ENCODE measurements at regions not wholly inside any gene's neighbourhood (a gene's known extent, or its start where the extent isn't known, plus 50 kb on each side); places are given as distances from the start of the nearest gene placed in this dataset.

GRCh38 chr18:42534313-42534712 lies 579.3 kb downstream of the PIK3C3 start:
- TF ChIP-seq CTCF (IDR thresholded peaks at IDR 0.05; ENCODE audit: low read depth, low read length, poor library complexity, severe bottlenecking): no peak
- no peak for TF ChIP-seq EZH2phosphoT487 (IDR thresholded peaks at IDR 0.05; ENCODE audit: borderline replicate concordance, low read length)

All from DOHH2 (cell line).